ENCODE measurements at regions not wholly inside any gene's neighbourhood (a gene's known extent, or its start where the extent isn't known, plus 50 kb on each side); places are given as distances from the start of the nearest gene placed in this dataset.

DNA sequence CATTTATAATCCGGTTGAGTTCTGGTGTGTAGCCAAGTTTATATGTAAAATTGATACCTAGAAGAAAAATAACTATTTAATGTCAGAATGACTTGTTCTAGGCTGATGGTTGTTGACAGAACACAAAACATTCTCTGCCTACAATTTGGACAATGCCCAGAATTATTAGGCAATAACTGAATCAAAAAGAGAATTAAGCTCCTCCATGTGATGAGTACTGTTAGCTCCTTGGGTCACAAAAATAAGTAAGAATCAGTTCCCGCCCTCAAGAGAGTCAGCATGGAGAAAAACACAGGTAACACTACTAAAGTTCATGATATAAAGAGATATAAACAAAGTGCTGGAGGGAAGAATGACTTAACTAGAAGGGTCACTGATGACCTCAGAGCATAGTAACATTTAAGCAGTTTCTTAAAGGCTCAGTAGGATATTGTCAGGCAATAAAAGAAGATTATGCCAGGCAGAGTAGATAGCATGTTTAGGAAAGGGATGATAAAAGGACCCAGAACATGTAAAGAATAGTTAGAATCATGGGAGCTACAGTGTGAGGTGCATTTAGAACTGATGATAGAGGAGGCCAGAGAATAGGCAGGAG lies 200.5 kb upstream of the ACTBL2 start:
- no peak for ATAC-seq
- TF ChIP-seq, protein P1, sequence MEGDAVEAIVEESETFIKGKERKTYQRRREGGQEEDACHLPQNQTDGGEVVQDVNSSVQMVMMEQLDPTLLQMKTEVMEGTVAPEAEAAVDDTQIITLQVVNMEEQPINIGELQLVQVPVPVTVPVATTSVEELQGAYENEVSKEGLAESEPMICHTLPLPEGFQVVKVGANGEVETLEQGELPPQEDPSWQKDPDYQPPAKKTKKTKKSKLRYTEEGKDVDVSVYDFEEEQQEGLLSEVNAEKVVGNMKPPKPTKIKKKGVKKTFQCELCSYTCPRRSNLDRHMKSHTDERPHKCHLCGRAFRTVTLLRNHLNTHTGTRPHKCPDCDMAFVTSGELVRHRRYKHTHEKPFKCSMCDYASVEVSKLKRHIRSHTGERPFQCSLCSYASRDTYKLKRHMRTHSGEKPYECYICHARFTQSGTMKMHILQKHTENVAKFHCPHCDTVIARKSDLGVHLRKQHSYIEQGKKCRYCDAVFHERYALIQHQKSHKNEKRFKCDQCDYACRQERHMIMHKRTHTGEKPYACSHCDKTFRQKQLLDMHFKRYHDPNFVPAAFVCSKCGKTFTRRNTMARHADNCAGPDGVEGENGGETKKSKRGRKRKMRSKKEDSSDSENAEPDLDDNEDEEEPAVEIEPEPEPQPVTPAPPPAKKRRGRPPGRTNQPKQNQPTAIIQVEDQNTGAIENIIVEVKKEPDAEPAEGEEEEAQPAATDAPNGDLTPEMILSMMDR (IDR thresholded peaks at IDR 0.05), result no peak
- Histone ChIP-seq H3K4me3 (no peak overlapping the region), H3K36me3 (no peaks in the 10 kb centered on the region), H3K9me3 (no peaks in the 10 kb centered on the region), H3K27ac (no peak overlapping the region), H3K4me1 (no peaks in the 10 kb centered on the region), H3K27me3 (ENCODE audit: low read depth) (no peaks in the 10 kb centered on the region)
- no peak for DNase-seq
- intact Hi-C loops (cut with DNase I), result no loop called here

DNA sequence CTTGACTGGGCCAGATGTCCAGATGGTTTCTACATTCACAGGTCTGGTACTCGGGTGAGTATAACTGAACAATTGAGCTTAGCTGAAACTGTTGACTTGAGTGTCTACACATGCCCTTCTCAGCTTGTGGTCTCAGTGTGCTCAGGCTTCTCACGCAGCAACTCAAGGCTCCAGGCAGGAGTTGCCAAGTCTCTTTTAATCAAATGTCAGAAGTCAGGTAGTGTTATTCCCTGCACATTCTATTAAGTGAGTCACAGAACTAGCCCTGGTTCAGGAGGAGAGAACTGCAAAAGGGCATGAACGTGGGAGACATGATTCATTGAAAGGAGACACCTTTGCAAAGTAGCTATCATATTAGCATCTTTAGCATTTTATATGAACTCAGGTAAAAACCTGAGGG lies 199.3 kb upstream of the ACTBL2 start:
- H3K9me3 ChIP-seq, result no peaks in the 10 kb centered on the region
- H3K4me3 ChIP-seq, result no peak overlapping the region
- H3K27me3 ChIP-seq (ENCODE audit: low read depth), result no peaks in the 10 kb centered on the region
- TF ChIP-seq, protein P1 (IDR thresholded peaks at IDR 0.05), result no peak
- intact Hi-C loops (cut with DNase I), result no loop called here
- no peaks in the 10 kb centered on the region for H3K4me1 ChIP-seq
- H3K36me3 ChIP-seq, result no peaks in the 10 kb centered on the region
- no peak overlapping the region for H3K27ac ChIP-seq
- ATAC-seq (no peak), DNase-seq (no peak)

DNA sequence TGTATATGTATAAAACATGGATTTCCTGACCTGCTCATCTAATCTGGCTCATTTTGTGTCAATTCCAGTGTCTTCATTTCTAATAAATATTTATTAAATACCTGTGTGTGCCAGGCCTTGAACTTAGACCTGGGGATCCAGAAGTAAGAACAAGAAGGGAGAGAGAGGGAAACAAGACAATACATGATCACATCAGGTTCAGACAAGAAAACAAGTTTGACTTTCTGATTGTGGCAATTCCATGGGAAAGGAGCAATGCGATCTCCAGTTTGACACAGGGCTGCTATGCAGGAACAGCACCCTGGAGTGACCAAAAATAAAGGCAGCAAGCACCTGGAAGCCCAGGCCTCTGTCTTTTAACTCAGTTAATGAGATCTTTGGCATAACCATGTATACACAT lies 198.1 kb upstream of the ACTBL2 start:
- Histone ChIP-seq H3K9me3 (no peaks in the 10 kb centered on the region), H3K27ac (no peak overlapping the region), H3K36me3 (no peaks in the 10 kb centered on the region)

DNA sequence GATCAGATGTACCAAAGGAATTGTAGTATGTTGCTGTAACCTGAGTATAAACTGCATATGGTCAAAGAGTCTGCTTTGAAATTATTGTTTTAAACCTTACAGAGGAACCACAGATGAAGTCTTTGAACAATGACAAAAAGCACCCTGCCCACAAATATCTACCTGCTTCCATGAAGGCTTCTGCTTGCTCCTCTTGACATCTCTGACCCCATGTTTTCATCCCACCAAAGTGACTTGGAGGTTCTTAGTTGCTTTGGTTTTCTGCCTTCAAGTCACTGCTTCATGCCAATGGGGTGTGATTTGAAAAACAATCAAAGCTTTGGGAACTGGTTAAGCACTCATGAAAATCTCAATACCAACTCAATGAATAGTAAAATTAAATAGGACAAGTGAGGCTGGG lies 194.6 kb upstream of the ACTBL2 start:
- Histone ChIP-seq H3K4me3 (no peak overlapping the region), H3K27ac (no peak overlapping the region), H3K27me3 (ENCODE audit: low read depth) (no peaks in the 10 kb centered on the region), H3K36me3 (no peaks in the 10 kb centered on the region), H3K9me3 (no peaks in the 10 kb centered on the region), H3K4me1 (no peaks in the 10 kb centered on the region)
- no peak for DNase-seq
- intact Hi-C loops (cut with DNase I), result no loop called here
- no peak for ATAC-seq
- TF ChIP-seq, protein P1 (IDR thresholded peaks at IDR 0.05), result no peak

More for the DNA sequence above, 198.1 kb upstream of the ACTBL2 start:
- Histone ChIP-seq H3K27me3 (ENCODE audit: low read depth) (no peaks in the 10 kb centered on the region), H3K4me1 (no peaks in the 10 kb centered on the region), H3K4me3 (no peak overlapping the region)
- intact Hi-C loops (cut with DNase I), result no loop called here
- ATAC-seq (no peak), DNase-seq (no peak)
- TF ChIP-seq, protein P1 (IDR thresholded peaks at IDR 0.05), result no peak

DNA sequence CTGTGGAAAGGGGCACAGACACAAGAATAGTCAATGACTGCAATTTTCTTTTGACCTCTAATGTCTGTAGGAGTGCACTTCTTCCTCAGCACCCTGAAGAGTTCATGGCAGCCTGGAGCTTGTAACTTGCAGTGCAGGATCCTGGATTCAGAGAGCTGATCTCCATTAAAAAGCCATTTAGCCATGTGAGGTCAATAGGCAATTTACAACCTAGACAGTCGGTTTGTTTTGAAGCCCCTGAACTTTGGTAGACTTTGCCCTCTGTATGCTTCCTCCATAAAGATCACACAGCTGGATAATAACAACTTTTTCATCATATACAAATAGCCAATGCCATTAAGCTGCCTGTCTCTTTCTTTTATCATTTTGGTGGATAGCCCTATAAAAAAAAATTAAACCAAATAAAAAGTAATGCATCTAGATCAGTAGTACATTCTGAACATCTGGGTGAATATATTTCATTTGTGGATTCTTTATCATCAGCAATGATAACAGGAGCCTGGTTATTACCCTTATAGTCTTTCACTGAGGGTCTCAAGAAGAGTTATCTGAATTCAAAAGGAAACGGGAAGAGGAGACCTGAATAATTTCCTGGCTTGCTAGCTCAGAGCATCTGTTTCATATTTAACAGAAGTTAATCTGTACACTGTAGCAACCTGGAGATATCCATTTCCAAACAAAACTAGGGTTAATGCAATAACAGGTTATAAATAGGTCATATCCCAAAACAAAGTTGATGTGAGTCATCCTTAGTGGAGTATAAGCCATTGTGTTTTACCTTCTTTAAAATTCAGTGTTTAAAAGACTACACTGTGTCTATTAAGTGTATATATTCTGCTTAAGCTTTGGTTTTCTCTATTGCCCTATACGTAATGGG lies 193.8 kb upstream of the ACTBL2 start:
- Histone ChIP-seq H3K4me3 (no peak overlapping the region), H3K27ac (no peak overlapping the region), H3K9me3 (no peaks in the 10 kb centered on the region), H3K36me3 (no peaks in the 10 kb centered on the region), H3K4me1 (no peaks in the 10 kb centered on the region), H3K27me3 (ENCODE audit: low read depth) (no peaks in the 10 kb centered on the region)
- intact Hi-C loops (cut with DNase I), result no loop called here
- ATAC-seq (no peak), DNase-seq (no peak)
- TF ChIP-seq, protein P1 (IDR thresholded peaks at IDR 0.05), result no peak

Measured in lower lobe of right lung (tissue), 2 donors.